ENCODE measurements at regions not wholly inside any gene's neighbourhood (a gene's known extent, or its start where the extent isn't known, plus 50 kb on each side); places are given as distances from the start of the nearest gene placed in this dataset.

DNA sequence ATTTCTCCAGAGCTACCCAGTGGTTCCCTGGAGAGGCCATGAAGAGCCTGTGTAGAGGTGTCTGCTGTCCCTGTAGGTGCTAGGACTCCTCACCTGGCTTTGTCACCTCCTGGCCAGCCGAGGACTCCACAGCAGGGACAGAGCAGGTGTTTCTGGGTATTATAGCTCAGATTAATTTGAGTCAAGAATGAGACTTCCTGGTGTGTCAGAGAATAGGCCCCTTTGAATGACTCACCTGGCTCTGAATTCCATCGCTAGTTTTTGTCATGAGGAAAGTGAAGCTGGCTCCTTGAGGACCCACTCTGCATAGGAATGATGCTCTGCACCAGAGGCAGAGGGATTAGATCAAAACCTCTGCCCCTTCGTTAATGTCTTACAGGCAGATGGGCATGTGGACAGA, 167.5 kb upstream of the TOPAZ1 start:
- in situ Hi-C loops (cut with MboI; ENCODE audit: low sequenced_read_pairs) (no loop called here), dilution Hi-C loops (cut with HindIII; ENCODE audit: low sequenced_read_pairs, unreplicated experiment) (no loop called here), intact Hi-C loops (cut with micrococcal nuclease) (no loop called here)
- no peaks in the 10 kb centered on the region for H3K9me1 ChIP-seq (ENCODE audit: insufficient read depth, low read length)
- BruUV-seq (replicated peaks) = no TSS peak
- no peak overlapping the region for H4K5ac ChIP-seq (ENCODE audit: low read depth, low read length)
- no peak overlapping the region for H2AFZ ChIP-seq (replicated peaks; ENCODE audit: low read length, poor library complexity)
- H3K4me1 ChIP-seq (ENCODE audit: control insufficient read depth, insufficient read depth, low read length) = no peaks in the 10 kb centered on the region
- no peak overlapping the region for H3K23ac ChIP-seq (ENCODE audit: low read depth, low read length)
- no peaks in the 10 kb centered on the region for H4K20me1 ChIP-seq (ENCODE audit: insufficient read depth, low read length)
- no peak overlapping the region for H3K4ac ChIP-seq (ENCODE audit: low read depth, low read length)
- DNase-seq = no peak
- no peak for ATAC-seq (ENCODE audit: low read depth)
- H3K4me2 ChIP-seq (ENCODE audit: low read depth, low read length) = no peak overlapping the region
- WGBS, 2 experiments (ENCODE audit: extremely low coverage in 2 of 2, insufficient read length in 1 of 2) = 33% methylated on average over 1 of the region's 3 CpGs; no CpG with 5 or more reads in 1 of the 2 experiments
- H3K79me1 ChIP-seq (ENCODE audit: low read depth in 1 of 2, low read length in 2 of 2) = no peaks in the 10 kb centered on the region
- no peak overlapping the region for H3K9ac ChIP-seq (ENCODE audit: low read depth, low read length)
- H2AK5ac ChIP-seq (ENCODE audit: low read depth, low read length) = no peak overlapping the region
- H3K18ac ChIP-seq (ENCODE audit: low read depth, low read length) = no peak overlapping the region
- no peak overlapping the region for H4K91ac ChIP-seq (ENCODE audit: insufficient read depth, low read depth, low read length)
- no peak overlapping the region for H2BK120ac ChIP-seq (ENCODE audit: low read depth, low read length)
- no peak overlapping the region for H2AK9ac ChIP-seq (replicated peaks; ENCODE audit: low read depth, low read length, poor library complexity)
- H3K56ac ChIP-seq (ENCODE audit: extremely low read depth, insufficient read depth, low read length) = no peak overlapping the region
- H4K8ac ChIP-seq (ENCODE audit: low read depth in 2 of 2, low read length in 2 of 2) = no peak overlapping the region
- ChIA-PET POLR2A (ENCODE audit: unreplicated experiment) (no interaction called here), CTCF (no interaction called here)
- TF ChIP-seq RFX5 (IDR thresholded peaks at IDR 0.05; ENCODE audit: low read depth, low read length) (no peak), MAFK (IDR thresholded peaks at IDR 0.05; ENCODE audit: low read depth, low read length) (no peak), CEBPB (IDR thresholded peaks at IDR 0.05; ENCODE audit: low read depth, low read length) (no peak), NFE2L2 (IDR thresholded peaks at IDR 0.05; ENCODE audit: low read depth, low read length) (no peak), MXI1 (IDR thresholded peaks at IDR 0.05; ENCODE audit: borderline replicate concordance, low read depth, low read length) (no peak), CHD1 (IDR thresholded peaks at IDR 0.05; ENCODE audit: low read depth, low read length) (no peak), BHLHE40 (IDR thresholded peaks at IDR 0.05; ENCODE audit: low read depth, low read length) (no peak), MAZ (IDR thresholded peaks at IDR 0.05; ENCODE audit: borderline replicate concordance, low read depth, low read length) (no peak), RCOR1 (IDR thresholded peaks at IDR 0.05; ENCODE audit: insufficient replicate concordance, low read length) (no peak), RAD21 (IDR thresholded peaks at IDR 0.05; ENCODE audit: low read length) (no peak), FOS (IDR thresholded peaks at IDR 0.05; ENCODE audit: low read depth, low read length) (no peak), SMC3 (IDR thresholded peaks at IDR 0.05; ENCODE audit: low read depth, low read length) (no peak), ELK1 (IDR thresholded peaks at IDR 0.05; ENCODE audit: borderline replicate concordance, low read depth, low read length) (no peak)
- TF ChIP-seq, protein P1, sequence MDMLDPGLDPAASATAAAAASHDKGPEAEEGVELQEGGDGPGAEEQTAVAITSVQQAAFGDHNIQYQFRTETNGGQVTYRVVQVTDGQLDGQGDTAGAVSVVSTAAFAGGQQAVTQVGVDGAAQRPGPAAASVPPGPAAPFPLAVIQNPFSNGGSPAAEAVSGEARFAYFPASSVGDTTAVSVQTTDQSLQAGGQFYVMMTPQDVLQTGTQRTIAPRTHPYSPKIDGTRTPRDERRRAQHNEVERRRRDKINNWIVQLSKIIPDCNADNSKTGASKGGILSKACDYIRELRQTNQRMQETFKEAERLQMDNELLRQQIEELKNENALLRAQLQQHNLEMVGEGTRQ (IDR thresholded peaks at IDR 0.05; ENCODE audit: low read depth, low read length) = no peak
- TF ChIP-seq, protein P2, sequence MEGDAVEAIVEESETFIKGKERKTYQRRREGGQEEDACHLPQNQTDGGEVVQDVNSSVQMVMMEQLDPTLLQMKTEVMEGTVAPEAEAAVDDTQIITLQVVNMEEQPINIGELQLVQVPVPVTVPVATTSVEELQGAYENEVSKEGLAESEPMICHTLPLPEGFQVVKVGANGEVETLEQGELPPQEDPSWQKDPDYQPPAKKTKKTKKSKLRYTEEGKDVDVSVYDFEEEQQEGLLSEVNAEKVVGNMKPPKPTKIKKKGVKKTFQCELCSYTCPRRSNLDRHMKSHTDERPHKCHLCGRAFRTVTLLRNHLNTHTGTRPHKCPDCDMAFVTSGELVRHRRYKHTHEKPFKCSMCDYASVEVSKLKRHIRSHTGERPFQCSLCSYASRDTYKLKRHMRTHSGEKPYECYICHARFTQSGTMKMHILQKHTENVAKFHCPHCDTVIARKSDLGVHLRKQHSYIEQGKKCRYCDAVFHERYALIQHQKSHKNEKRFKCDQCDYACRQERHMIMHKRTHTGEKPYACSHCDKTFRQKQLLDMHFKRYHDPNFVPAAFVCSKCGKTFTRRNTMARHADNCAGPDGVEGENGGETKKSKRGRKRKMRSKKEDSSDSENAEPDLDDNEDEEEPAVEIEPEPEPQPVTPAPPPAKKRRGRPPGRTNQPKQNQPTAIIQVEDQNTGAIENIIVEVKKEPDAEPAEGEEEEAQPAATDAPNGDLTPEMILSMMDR (conservative IDR thresholded peaks at IDR 0.05; ENCODE audit: low read depth, low read length) = no peak
- no peak overlapping the region for H2BK5ac ChIP-seq (ENCODE audit: low read depth, low read length, poor library complexity, severe bottlenecking)
- no peak overlapping the region for H2BK20ac ChIP-seq (ENCODE audit: low read depth, low read length)
- H3K27me3 ChIP-seq (ENCODE audit: control insufficient read depth, insufficient read depth, low read length) = peaks cover 15% of the 10 kb centered on the region
- H3K36me3 ChIP-seq (ENCODE audit: control insufficient read depth, insufficient read depth, low read length) = no peaks in the 10 kb centered on the region
- H2BK15ac ChIP-seq (ENCODE audit: low read depth, low read length) = no peak overlapping the region
- no peak overlapping the region for H3K27ac ChIP-seq (ENCODE audit: insufficient read depth, low read length)
- H3K14ac ChIP-seq (replicated peaks; ENCODE audit: low read depth, low read length) = no peak overlapping the region
- no peak overlapping the region for H3K4me3 ChIP-seq (ENCODE audit: insufficient read depth, low read depth, low read length)
- H3K9me3 ChIP-seq (ENCODE audit: control insufficient read depth, insufficient read depth, low read length) = no peaks in the 10 kb centered on the region

All from IMR-90 (cell line).